ENCODE measurements at regions not wholly inside any gene's neighbourhood (a gene's known extent, or its start where the extent isn't known, plus 50 kb on each side); places are given as distances from the start of the nearest gene placed in this dataset.

DNA sequence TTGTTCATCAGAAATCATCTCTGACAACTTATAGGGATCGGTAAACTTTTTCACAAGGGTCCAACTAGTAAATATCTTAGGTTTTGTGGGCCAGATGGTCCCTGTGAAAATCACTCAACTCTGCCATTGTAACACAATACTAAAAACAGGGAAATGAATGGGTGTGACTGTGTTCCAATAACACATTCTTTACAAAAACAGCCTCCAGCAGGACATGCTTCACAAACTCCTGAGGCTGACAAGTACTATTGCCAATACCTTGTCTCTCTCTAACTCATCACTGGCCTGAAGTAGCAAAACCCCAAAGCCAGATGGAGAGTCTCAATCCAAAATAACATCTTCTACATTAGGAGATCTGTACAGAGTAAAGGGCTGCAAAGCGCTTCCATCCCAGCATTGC is 312.3 kb downstream of the TOX3 start:
- TF ChIP-seq, protein P1, sequence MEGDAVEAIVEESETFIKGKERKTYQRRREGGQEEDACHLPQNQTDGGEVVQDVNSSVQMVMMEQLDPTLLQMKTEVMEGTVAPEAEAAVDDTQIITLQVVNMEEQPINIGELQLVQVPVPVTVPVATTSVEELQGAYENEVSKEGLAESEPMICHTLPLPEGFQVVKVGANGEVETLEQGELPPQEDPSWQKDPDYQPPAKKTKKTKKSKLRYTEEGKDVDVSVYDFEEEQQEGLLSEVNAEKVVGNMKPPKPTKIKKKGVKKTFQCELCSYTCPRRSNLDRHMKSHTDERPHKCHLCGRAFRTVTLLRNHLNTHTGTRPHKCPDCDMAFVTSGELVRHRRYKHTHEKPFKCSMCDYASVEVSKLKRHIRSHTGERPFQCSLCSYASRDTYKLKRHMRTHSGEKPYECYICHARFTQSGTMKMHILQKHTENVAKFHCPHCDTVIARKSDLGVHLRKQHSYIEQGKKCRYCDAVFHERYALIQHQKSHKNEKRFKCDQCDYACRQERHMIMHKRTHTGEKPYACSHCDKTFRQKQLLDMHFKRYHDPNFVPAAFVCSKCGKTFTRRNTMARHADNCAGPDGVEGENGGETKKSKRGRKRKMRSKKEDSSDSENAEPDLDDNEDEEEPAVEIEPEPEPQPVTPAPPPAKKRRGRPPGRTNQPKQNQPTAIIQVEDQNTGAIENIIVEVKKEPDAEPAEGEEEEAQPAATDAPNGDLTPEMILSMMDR (conservative IDR thresholded peaks at IDR 0.05; ENCODE audit: low read length), result no peak
- TF ChIP-seq EZH2phosphoT487 (IDR thresholded peaks at IDR 0.05; ENCODE audit: borderline replicate concordance), result no peak
